ENCODE measurements at regions not wholly inside any gene's neighbourhood (a gene's known extent, or its start where the extent isn't known, plus 50 kb on each side); places are given as distances from the start of the nearest gene placed in this dataset.

- TF ChIP-seq CTCF (conservative IDR thresholded peaks at IDR 0.05; ENCODE audit: low read depth, low read length) (no peak), EZH2 (IDR thresholded peaks at IDR 0.05; ENCODE audit: low read length, unreplicated experiment) (no peak), EZH2phosphoT487 (IDR thresholded peaks at IDR 0.05; ENCODE audit: borderline replicate concordance, low read length) (no peak)
Measured at GRCh38 chr7:109915670-109916069, 1175.3 kb upstream of the LRRN3 start.

All from PC-3 (cell line).